ENCODE measurements at regions not wholly inside any gene's neighbourhood (a gene's known extent, or its start where the extent isn't known, plus 50 kb on each side); places are given as distances from the start of the nearest gene placed in this dataset.

- H2BK5ac ChIP-seq (ENCODE audit: low read depth, low read length, poor library complexity, severe bottlenecking): no peak overlapping the region
- no peak overlapping the region for H2BK12ac ChIP-seq (ENCODE audit: low read length in 2 of 2)
- no peak overlapping the region for H4K8ac ChIP-seq (ENCODE audit: low read length)
- H2AK5ac ChIP-seq (ENCODE audit: low read length, severe bottlenecking): no peak overlapping the region
- H3K79me1 ChIP-seq (replicated peaks; ENCODE audit: low read length, poor library complexity, severe bottlenecking): no peaks in the 10 kb centered on the region
- peaks cover 2% of the 10 kb centered on the region for H3K4me1 ChIP-seq (ENCODE audit: control insufficient read depth, insufficient read depth, low read depth, low read length)
- no peak overlapping the region for H3K4me2 ChIP-seq (ENCODE audit: low read length, poor library complexity, severe bottlenecking)
- H3K23ac ChIP-seq (ENCODE audit: low read length in 2 of 2): no peak overlapping the region
- no peak overlapping the region for H3K14ac ChIP-seq (ENCODE audit: low read length in 2 of 2)
- H3K27me3 ChIP-seq (ENCODE audit: control insufficient read depth in 1 of 2, insufficient read depth in 1 of 2, low read length in 2 of 2): peaks cover 0 to 1% of the 10 kb centered on the region in 2 experiments
- WGBS: 83% methylated on average over 5 of the region's 5 CpGs
- no peak overlapping the region for H2BK120ac ChIP-seq (ENCODE audit: low read depth, low read length)
- no peaks in the 10 kb centered on the region for H3K36me3 ChIP-seq (ENCODE audit: control insufficient read depth in 1 of 2, insufficient read depth in 2 of 2, low read depth in 1 of 2, low read length in 2 of 2)
- H3K4me3 ChIP-seq (ENCODE audit: insufficient read depth in 1 of 2, low read depth in 1 of 2, low read length in 2 of 2): no peak overlapping the region
- H4K91ac ChIP-seq (ENCODE audit: low read length): no peak overlapping the region
- no peak overlapping the region for H2BK15ac ChIP-seq (ENCODE audit: low read depth, poor library complexity, severe bottlenecking)
- no peak for DNase-seq
- no peak overlapping the region for H3K9ac ChIP-seq (ENCODE audit: low read length)
- no peak overlapping the region for H3K4ac ChIP-seq (ENCODE audit: low read depth in 1 of 2, low read length in 2 of 2)
- no peak overlapping the region for H3K18ac ChIP-seq (ENCODE audit: low read depth in 1 of 2, low read length in 2 of 2)
- no peak overlapping the region for H2AFZ ChIP-seq (ENCODE audit: low read depth, low read length)
- no peaks in the 10 kb centered on the region for H3K9me3 ChIP-seq (ENCODE audit: control insufficient read depth, low read length)
- no peak overlapping the region for H3K27ac ChIP-seq (ENCODE audit: low read length, poor library complexity, severe bottlenecking)
These were observed 289.8 kb downstream of the HS3ST3B1 start for GRCh38 chr17:14590459-14591250.

- Histone ChIP-seq H3K27ac (ENCODE audit: low read length, poor library complexity, severe bottlenecking) (no peak overlapping the region), H3K4me3 (ENCODE audit: insufficient read depth in 1 of 2, low read depth in 1 of 2, low read length in 2 of 2) (no peak overlapping the region), H3K4ac (ENCODE audit: low read depth in 1 of 2, low read length in 2 of 2) (no peak overlapping the region), H2AFZ (ENCODE audit: low read depth, low read length) (no peak overlapping the region), H3K18ac (ENCODE audit: low read depth in 1 of 2, low read length in 2 of 2) (no peak overlapping the region), H3K9me3 (ENCODE audit: control insufficient read depth, low read length) (no peaks in the 10 kb centered on the region), H2AK5ac (ENCODE audit: low read length, severe bottlenecking) (no peak overlapping the region), H3K27me3 (ENCODE audit: control insufficient read depth in 1 of 2, insufficient read depth in 1 of 2, low read length in 2 of 2) (no peaks in the 10 kb centered on the region), H3K4me1 (ENCODE audit: control insufficient read depth, insufficient read depth, low read depth, low read length) (no peaks in the 10 kb centered on the region), H2BK15ac (ENCODE audit: low read depth, poor library complexity, severe bottlenecking) (no peak overlapping the region), H3K14ac (ENCODE audit: low read length in 2 of 2) (no peak overlapping the region), H3K4me2 (ENCODE audit: low read length, poor library complexity, severe bottlenecking) (no peak overlapping the region), H3K23ac (ENCODE audit: low read length in 2 of 2) (no peak overlapping the region), H3K9ac (ENCODE audit: low read length) (no peak overlapping the region), H4K8ac (ENCODE audit: low read length) (no peak overlapping the region), H2BK120ac (ENCODE audit: low read depth, low read length) (no peak overlapping the region), H3K36me3 (ENCODE audit: control insufficient read depth in 1 of 2, insufficient read depth in 2 of 2, low read depth in 1 of 2, low read length in 2 of 2) (no peaks in the 10 kb centered on the region), H3K79me1 (replicated peaks; ENCODE audit: low read length, poor library complexity, severe bottlenecking) (no peaks in the 10 kb centered on the region), H2BK12ac (ENCODE audit: low read length in 2 of 2) (no peak overlapping the region), H2BK5ac (ENCODE audit: low read depth, low read length, poor library complexity, severe bottlenecking) (no peak overlapping the region), H4K91ac (ENCODE audit: low read length) (no peak overlapping the region)
- WGBS: 86% methylated on average over 4 of the region's 4 CpGs
- DNase-seq: no peak
These were observed 284.2 kb downstream of the HS3ST3B1 start for GRCh38 chr17:14585099-14585498.

DNA sequence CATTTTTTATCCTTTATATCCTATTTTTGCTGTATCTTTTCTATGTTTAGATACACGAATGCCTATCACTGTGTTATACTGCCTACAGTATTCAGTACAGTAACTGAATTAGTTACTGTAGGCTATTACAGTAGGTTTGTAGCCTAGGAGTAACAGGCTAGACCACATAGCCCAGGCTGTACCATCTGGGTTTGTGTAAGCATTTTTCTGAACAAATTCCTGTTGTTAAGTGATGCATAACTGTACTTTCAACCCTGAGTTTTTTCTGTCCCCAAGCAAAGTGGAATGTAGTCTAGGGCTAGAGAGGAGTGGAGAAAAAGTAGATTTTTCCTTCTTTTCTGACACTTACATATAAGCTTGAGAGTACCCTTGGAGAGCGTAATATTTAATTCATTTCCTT is 282.1 kb downstream of the HS3ST3B1 start:
- Histone ChIP-seq H3K9me3 (ENCODE audit: control insufficient read depth, low read length) (no peaks in the 10 kb centered on the region), H3K4me1 (ENCODE audit: control insufficient read depth, insufficient read depth, low read depth, low read length) (no peaks in the 10 kb centered on the region), H2BK5ac (ENCODE audit: low read depth, low read length, poor library complexity, severe bottlenecking) (no peak overlapping the region), H2AK5ac (ENCODE audit: low read length, severe bottlenecking) (no peak overlapping the region), H3K18ac (ENCODE audit: low read depth in 1 of 2, low read length in 2 of 2) (no peak overlapping the region), H2BK120ac (ENCODE audit: low read depth, low read length) (no peak overlapping the region), H2BK15ac (ENCODE audit: low read depth, poor library complexity, severe bottlenecking) (no peak overlapping the region), H4K8ac (ENCODE audit: low read length) (no peak overlapping the region), H3K27ac (ENCODE audit: low read length, poor library complexity, severe bottlenecking) (no peak overlapping the region), H4K91ac (ENCODE audit: low read length) (no peak overlapping the region), H3K4me2 (ENCODE audit: low read length, poor library complexity, severe bottlenecking) (no peak overlapping the region), H3K4ac (ENCODE audit: low read depth in 1 of 2, low read length in 2 of 2) (no peak overlapping the region), H3K36me3 (ENCODE audit: control insufficient read depth in 1 of 2, insufficient read depth in 2 of 2, low read depth in 1 of 2, low read length in 2 of 2) (no peaks in the 10 kb centered on the region), H3K27me3 (ENCODE audit: control insufficient read depth in 1 of 2, insufficient read depth in 1 of 2, low read length in 2 of 2) (no peaks in the 10 kb centered on the region), H2AFZ (ENCODE audit: low read depth, low read length) (no peak overlapping the region), H3K23ac (ENCODE audit: low read length in 2 of 2) (no peak overlapping the region), H3K4me3 (ENCODE audit: insufficient read depth in 1 of 2, low read depth in 1 of 2, low read length in 2 of 2) (no peak overlapping the region), H3K14ac (ENCODE audit: low read length in 2 of 2) (no peak overlapping the region), H2BK12ac (ENCODE audit: low read length in 2 of 2) (no peak overlapping the region), H3K9ac (ENCODE audit: low read length) (no peak overlapping the region), H3K79me1 (replicated peaks; ENCODE audit: low read length, poor library complexity, severe bottlenecking) (no peaks in the 10 kb centered on the region)
- 100% methylated on average over 1 of the region's 2 CpGs for WGBS
- no peak for DNase-seq

- 91% methylated on average over 10 of the region's 10 CpGs for WGBS
- no peak overlapping the region for H3K4ac ChIP-seq (ENCODE audit: low read depth in 1 of 2, low read length in 2 of 2)
These were observed 280.4 kb downstream of the HS3ST3B1 start for GRCh38 chr17:14581186-14581830.

More at GRCh38 chr17:14581186-14581830, 280.4 kb downstream of the HS3ST3B1 start:
- Histone ChIP-seq H3K9ac (ENCODE audit: low read length) (no peak overlapping the region), H2BK120ac (ENCODE audit: low read depth, low read length) (no peak overlapping the region), H3K4me1 (ENCODE audit: control insufficient read depth, insufficient read depth, low read depth, low read length) (no peaks in the 10 kb centered on the region), H2AFZ (ENCODE audit: low read depth, low read length) (no peak overlapping the region), H2BK12ac (ENCODE audit: low read length in 2 of 2) (no peak overlapping the region), H3K4me2 (ENCODE audit: low read length, poor library complexity, severe bottlenecking) (no peak overlapping the region), H4K91ac (ENCODE audit: low read length) (no peak overlapping the region), H3K27ac (ENCODE audit: low read length, poor library complexity, severe bottlenecking) (no peak overlapping the region), H3K79me1 (replicated peaks; ENCODE audit: low read length, poor library complexity, severe bottlenecking) (no peaks in the 10 kb centered on the region), H3K4me3 (ENCODE audit: insufficient read depth in 1 of 2, low read depth in 1 of 2, low read length in 2 of 2) (no peak overlapping the region), H3K18ac (ENCODE audit: low read depth in 1 of 2, low read length in 2 of 2) (no peak overlapping the region), H3K9me3 (ENCODE audit: control insufficient read depth, low read length) (no peaks in the 10 kb centered on the region), H3K36me3 (ENCODE audit: control insufficient read depth in 1 of 2, insufficient read depth in 2 of 2, low read depth in 1 of 2, low read length in 2 of 2) (no peaks in the 10 kb centered on the region), H3K14ac (ENCODE audit: low read length in 2 of 2) (no peak overlapping the region), H4K8ac (ENCODE audit: low read length) (no peak overlapping the region), H3K27me3 (ENCODE audit: control insufficient read depth in 1 of 2, insufficient read depth in 1 of 2, low read length in 2 of 2) (no peaks in the 10 kb centered on the region), H2BK15ac (ENCODE audit: low read depth, poor library complexity, severe bottlenecking) (no peak overlapping the region), H2BK5ac (ENCODE audit: low read depth, low read length, poor library complexity, severe bottlenecking) (no peak overlapping the region), H2AK5ac (ENCODE audit: low read length, severe bottlenecking) (no peak overlapping the region), H3K23ac (ENCODE audit: low read length in 2 of 2) (no peak overlapping the region)
- no peak for DNase-seq
